Pancreas (tissue), 10 donors: ENCODE measurements at regions not wholly inside any gene's neighbourhood (a gene's known extent, or its start where the extent isn't known, plus 50 kb on each side); places are given as distances from the start of the nearest gene placed in this dataset.

Experiments used
- ATAC-seq, 4 donors: fragments of 200-7000 bp; cut with Tn5 transposase; one replicate each; pipeline versions ENCODE4 v1.8.0 to v1.9.1; 2020; ENCODE audit warnings: mild to moderate bottlenecking in 4 of 4, moderate library complexity in 4 of 4
- DNase-seq, 6 donors: peaks; one replicate each; pipeline ENCODE4 v3.0.0-alpha.2; 2020
- FAIRE-seq: peaks from 2 replicates; lab custom pipeline; 2012; peaks lifted over from hg19 to GRCh38; lab: Jason Lieb, UNC
- H3K27ac ChIP-seq, 4 donors: fragments of 200-600 bp; sonication (generic); 1 replicate in 3 of 4; 2 replicates in 1 of 4; pipeline versions ENCODE4 v1.5.0 to v1.8.0; 2020
- H3K27me3 ChIP-seq, 4 donors: fragments of 200-600 bp; one replicate each; pipeline ENCODE4 v1.8.0; 2021
- H3K36me3 ChIP-seq, 3 donors: fragments of 200-600 bp; sonication (generic) in 1 of 3; one replicate each; pipeline versions ENCODE4 v1.5.0 to v1.8.0; 2020 to 2021
- H3K4me1 ChIP-seq, 3 donors: fragments of 200-600 bp; one replicate each; pipeline ENCODE4 v1.8.0; 2021
- H3K4me3 ChIP-seq, 4 donors: fragments of 200-600 bp; sonication (generic) in 2 of 4; one replicate each; pipeline versions ENCODE4 v1.5.0 to v1.8.0; 2020 to 2021
- H3K9me3 ChIP-seq, 4 donors: fragments of 200-600 bp; one replicate each; pipeline ENCODE4 v1.8.0; 2021
- WGBS, 2 donors: extraction: QIAGEN DNeasy Blood & Tissue Kit; methylation state at CpG; one replicate each; pipeline ENCODE4 v1.1.7; 2013; 5-methylcytosine and 5-hydroxymethylcytosine counted together
- intact Hi-C, 3 donors: fragments of 100-400 bp; cut with DNase I; formaldehyde crosslinking; loops; one replicate each; pipeline versions ENCODE4 v1.11.1 to v1.14.2; 2022
- TF ChIP-seq, protein P1 (sequence below), 4 donors: fragments of 200-600 bp; sonication (generic) in 3 of 4; IDR thresholded peaks; one replicate each; pipeline versions ENCODE4 v1.5.0 to v1.8.0; 2021; ENCODE audit warnings: antibody characterized with exemption in 4 of 4
- donor health status: healthy with polysubstance abuse.
- donor health status: DM: no; HTN: no; CAD: no; lungs with moderate emphysema.
- donor health status: DM: no; HTN: no; CAD: no.
- donor health status: control.
- donor health status: control.
- donor health status: Bipolar disorder and iron deficiency.
- donor health status: DM: yes; HTN: yes; CAD: no.
- donor health status: DM: no; HTN: no; CAD: no.
- donor health status: DM: no; HTN: no; CAD: no.
- donor health status: DM: yes; HTN: yes; CAD: no.

DNA sequence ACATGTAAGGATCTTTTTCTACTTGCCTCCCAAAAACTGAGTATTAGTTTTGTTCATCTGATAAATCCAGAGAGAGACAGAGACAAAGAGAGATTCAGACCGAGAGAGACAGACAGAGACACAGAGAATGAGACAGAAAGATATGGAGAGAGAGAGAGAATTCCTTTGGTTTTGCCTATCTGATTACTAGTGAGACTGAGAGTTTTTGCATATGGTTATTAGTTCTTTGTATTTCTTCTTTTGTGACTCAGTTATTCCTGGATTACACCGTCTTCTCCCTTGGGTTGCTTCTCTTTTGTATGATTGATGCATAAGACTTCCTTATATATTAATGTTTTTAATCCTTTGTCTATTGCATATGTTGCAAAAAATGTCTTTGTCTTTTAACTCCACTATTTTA, 91.2 kb upstream of the SPATA31C2 start:
- intact Hi-C loops = no loop called here
- no peaks in the 10 kb centered on the region for H3K4me1 ChIP-seq
- FAIRE-seq = no peak
- no peaks in the 10 kb centered on the region for H3K9me3 ChIP-seq
- H3K4me3 ChIP-seq = no peak overlapping the region
- H3K36me3 ChIP-seq = no peaks in the 10 kb centered on the region
- DNase-seq = no peak
- no peak for ATAC-seq
- no peaks in the 10 kb centered on the region for H3K27me3 ChIP-seq
- WGBS, 2 donors = 77 to 80% methylated on average over 2 of the region's 2 CpGs
- H3K27ac ChIP-seq = no peak overlapping the region
- TF ChIP-seq, protein P1, sequence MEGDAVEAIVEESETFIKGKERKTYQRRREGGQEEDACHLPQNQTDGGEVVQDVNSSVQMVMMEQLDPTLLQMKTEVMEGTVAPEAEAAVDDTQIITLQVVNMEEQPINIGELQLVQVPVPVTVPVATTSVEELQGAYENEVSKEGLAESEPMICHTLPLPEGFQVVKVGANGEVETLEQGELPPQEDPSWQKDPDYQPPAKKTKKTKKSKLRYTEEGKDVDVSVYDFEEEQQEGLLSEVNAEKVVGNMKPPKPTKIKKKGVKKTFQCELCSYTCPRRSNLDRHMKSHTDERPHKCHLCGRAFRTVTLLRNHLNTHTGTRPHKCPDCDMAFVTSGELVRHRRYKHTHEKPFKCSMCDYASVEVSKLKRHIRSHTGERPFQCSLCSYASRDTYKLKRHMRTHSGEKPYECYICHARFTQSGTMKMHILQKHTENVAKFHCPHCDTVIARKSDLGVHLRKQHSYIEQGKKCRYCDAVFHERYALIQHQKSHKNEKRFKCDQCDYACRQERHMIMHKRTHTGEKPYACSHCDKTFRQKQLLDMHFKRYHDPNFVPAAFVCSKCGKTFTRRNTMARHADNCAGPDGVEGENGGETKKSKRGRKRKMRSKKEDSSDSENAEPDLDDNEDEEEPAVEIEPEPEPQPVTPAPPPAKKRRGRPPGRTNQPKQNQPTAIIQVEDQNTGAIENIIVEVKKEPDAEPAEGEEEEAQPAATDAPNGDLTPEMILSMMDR (IDR thresholded peaks at IDR 0.05) = no peak

DNA sequence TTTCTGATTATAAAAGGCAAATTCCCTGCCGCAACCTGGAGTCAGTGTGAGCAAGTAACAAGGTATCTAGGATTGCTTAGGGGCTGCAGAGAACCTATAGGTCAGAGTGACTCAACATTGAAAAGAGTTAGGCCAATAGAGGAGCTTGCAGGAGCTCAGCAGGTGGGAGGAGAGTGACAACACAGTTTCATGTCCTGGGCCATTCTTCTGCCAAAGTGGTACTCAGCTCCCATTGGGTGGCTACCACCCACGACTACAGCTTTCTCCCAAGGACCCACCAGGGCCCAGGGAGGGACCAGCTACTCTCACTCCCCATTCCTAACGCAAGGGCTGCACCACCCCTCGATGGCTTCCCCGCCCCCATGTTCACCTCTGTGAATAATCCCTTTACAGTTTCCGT, 86.7 kb upstream of the SPATA31C2 start:
- intact Hi-C loops = no loop called here
- DNase-seq (no peak), ATAC-seq (no peak), FAIRE-seq (no peak)
- H3K36me3 ChIP-seq = no peaks in the 10 kb centered on the region
- H3K27ac ChIP-seq = no peak overlapping the region
- no peaks in the 10 kb centered on the region for H3K27me3 ChIP-seq
- H3K4me3 ChIP-seq = no peak overlapping the region
- H3K9me3 ChIP-seq = no peaks in the 10 kb centered on the region
- 78 to 81% methylated on average over 6 of the region's 6 CpGs for WGBS, 2 donors
- TF ChIP-seq, protein P1 (IDR thresholded peaks at IDR 0.05) = no peak
- H3K4me1 ChIP-seq = no peaks in the 10 kb centered on the region

DNA sequence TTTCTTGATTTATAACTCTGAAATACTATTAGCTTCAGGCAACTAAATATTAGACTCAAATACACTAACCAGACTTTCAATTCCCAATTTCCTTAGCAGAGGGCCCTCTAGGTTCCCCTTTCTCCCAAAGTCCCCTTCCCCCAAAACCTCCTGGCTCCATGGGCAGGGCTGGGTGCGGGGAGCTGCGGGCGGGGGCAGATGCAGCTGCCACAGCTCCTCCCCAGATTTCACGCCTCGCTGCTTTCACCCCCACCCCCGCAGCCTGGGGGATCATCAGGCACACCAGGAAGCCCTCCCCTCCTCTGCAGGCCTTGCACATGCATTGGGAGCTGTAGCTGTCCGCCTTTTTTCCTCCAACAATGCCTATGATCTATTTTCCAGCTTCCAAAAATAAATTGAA, 82.8 kb upstream of the SPATA31C2 start:
- Histone ChIP-seq H3K9me3 (no peaks in the 10 kb centered on the region), H3K4me3 (no peak overlapping the region), H3K27me3 (no peaks in the 10 kb centered on the region), H3K4me1 (no peaks in the 10 kb centered on the region), H3K36me3 (no peaks in the 10 kb centered on the region), H3K27ac (no peak overlapping the region)
- ATAC-seq (no peak), FAIRE-seq (no peak), DNase-seq (no peak)
- 65 to 73% methylated on average over 7 of the region's 7 CpGs for WGBS, 2 donors
- intact Hi-C loops = no loop called here
- TF ChIP-seq, protein P1 (IDR thresholded peaks at IDR 0.05) = no peak

DNA sequence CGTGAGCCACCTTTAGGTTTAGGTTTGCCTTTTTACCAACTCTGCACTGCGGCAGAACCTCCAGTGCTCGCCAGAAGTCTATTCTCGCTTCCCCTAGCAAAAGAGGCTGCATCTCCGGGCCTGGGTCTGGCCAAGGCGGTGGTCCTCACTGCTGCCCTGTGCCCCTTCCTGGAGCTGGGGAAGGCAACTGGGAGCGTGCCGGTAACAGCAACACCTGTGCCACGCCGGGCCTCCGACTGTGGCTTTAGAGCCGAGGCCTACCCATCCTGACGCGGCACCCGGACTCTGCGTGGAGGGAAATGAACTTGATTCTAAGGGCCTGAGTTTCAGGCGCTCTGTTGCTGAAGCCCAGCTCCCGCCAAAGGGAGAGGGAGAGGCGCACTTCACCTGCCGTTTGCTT, 82.4 kb upstream of the SPATA31C2 start:
- ATAC-seq = no peak

DNA sequence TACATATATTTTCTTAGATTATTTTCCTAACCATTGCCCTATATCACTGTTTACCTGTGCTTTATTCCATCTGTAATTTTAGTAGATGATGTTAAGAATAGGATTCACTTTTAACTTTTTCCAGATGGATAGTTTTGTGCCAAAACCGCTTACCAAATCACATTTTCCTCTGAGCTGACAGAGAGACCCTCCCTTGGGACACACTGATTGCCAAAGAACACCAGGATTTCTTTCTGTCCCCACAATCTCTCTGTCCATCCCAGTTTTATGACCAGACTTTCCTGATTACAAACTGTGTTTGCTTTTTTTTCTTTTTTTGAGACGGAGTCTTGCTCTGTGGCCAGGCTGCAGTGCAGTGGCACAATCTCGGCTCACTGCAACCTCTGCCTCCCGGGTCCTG, 81.3 kb upstream of the SPATA31C2 start:
- intact Hi-C loops = no loop called here
- FAIRE-seq (no peak), ATAC-seq (no peak), DNase-seq (no peak)
- H3K9me3 ChIP-seq = no peaks in the 10 kb centered on the region
- no peaks in the 10 kb centered on the region for H3K27me3 ChIP-seq
- H3K27ac ChIP-seq = no peak overlapping the region
- H3K36me3 ChIP-seq = no peaks in the 10 kb centered on the region
- H3K4me3 ChIP-seq = no peak overlapping the region
- 72 to 77% methylated on average over 4 of the region's 4 CpGs for WGBS, 2 donors
- no peaks in the 10 kb centered on the region for H3K4me1 ChIP-seq
- TF ChIP-seq, protein P1 (IDR thresholded peaks at IDR 0.05) = no peak

More for the DNA sequence above, 82.4 kb upstream of the SPATA31C2 start:
- no peaks in the 10 kb centered on the region for H3K36me3 ChIP-seq
- H3K4me3 ChIP-seq = no peak overlapping the region
- no peak for DNase-seq
- no peaks in the 10 kb centered on the region for H3K4me1 ChIP-seq
- WGBS, 2 donors = 77 to 79% methylated on average over 20 of the region's 20 CpGs
- H3K27me3 ChIP-seq = no peaks in the 10 kb centered on the region
- TF ChIP-seq, protein P1 (IDR thresholded peaks at IDR 0.05) = no peak
- intact Hi-C loops = no loop called here
- H3K27ac ChIP-seq = no peak overlapping the region
- FAIRE-seq = no peak
- H3K9me3 ChIP-seq = no peaks in the 10 kb centered on the region
